ENCODE measurements at regions not wholly inside any gene's neighbourhood (a gene's known extent, or its start where the extent isn't known, plus 50 kb on each side); places are given as distances from the start of the nearest gene placed in this dataset.

- Histone ChIP-seq H3K27me3 (ENCODE audit: control insufficient read depth, insufficient read depth, low read length) (no peaks in the 10 kb centered on the region), H3K4me1 (ENCODE audit: control insufficient read depth, insufficient read depth, low read length) (no peaks in the 10 kb centered on the region), H3K4me3 (ENCODE audit: low read depth, low read length) (no peak overlapping the region), H3K27ac (ENCODE audit: low read depth, low read length) (no peak overlapping the region), H3K36me3 (ENCODE audit: control insufficient read depth, insufficient read depth, low read length) (no peaks in the 10 kb centered on the region), H3K9me3 (ENCODE audit: control insufficient read depth, insufficient read depth, low read length) (no peaks in the 10 kb centered on the region)
- DNase-seq (ENCODE audit: low read depth in 4 of 6, low spot score in 6 of 6), result no peak
- WGBS (ENCODE audit: insufficient coverage), result no CpG with 5 or more reads among the region's 7 CpGs
These were observed 157.0 kb upstream of the PLN start for GRCh38 chr6:118391086-118391485.

GRCh38 chr6:118394106-118394505 is 154.0 kb upstream of the PLN start:
- H3K9me3 ChIP-seq (ENCODE audit: control insufficient read depth, insufficient read depth, low read length), result peaks cover 1% of the 10 kb centered on the region
- no peak for DNase-seq (ENCODE audit: low read depth in 4 of 6, low spot score in 6 of 6)
- no CpG with 5 or more reads among the region's 2 CpGs for WGBS (ENCODE audit: insufficient coverage)

DNA sequence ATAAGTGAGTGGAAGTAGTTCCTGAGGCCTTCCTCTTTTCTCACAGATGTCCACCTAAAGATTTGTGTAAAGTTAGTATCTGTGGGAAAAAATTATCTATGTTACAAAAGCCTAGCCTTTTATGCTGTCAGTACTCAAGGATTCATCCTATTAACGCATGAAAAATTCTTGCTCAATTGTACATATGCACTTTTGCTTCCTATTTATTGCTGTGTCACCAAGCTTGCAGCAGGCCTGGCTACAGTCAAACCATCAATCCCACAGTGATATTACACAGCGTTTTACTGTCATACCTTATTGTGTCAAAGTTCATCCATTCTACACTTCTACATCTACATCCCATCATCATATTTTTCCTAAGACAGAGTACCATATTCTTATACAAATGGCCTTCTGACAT is 151.1 kb upstream of the PLN start:
- no peak for DNase-seq (ENCODE audit: low read depth in 4 of 6, low spot score in 6 of 6)
- Histone ChIP-seq H3K27me3 (ENCODE audit: control insufficient read depth, insufficient read depth, low read length) (no peaks in the 10 kb centered on the region), H3K4me3 (ENCODE audit: low read depth, low read length) (no peak overlapping the region), H3K4me1 (ENCODE audit: control insufficient read depth, insufficient read depth, low read length) (no peaks in the 10 kb centered on the region), H3K9me3 (ENCODE audit: control insufficient read depth, insufficient read depth, low read length) (peaks cover 1% of the 10 kb centered on the region), H3K27ac (ENCODE audit: low read depth, low read length) (no peak overlapping the region), H3K36me3 (ENCODE audit: control insufficient read depth, insufficient read depth, low read length) (no peaks in the 10 kb centered on the region)
- 100% methylated on average over 2 of the region's 2 CpGs for WGBS (ENCODE audit: insufficient coverage)

More at GRCh38 chr6:118394106-118394505, 154.0 kb upstream of the PLN start:
- Histone ChIP-seq H3K27me3 (ENCODE audit: control insufficient read depth, insufficient read depth, low read length) (no peaks in the 10 kb centered on the region), H3K4me1 (ENCODE audit: control insufficient read depth, insufficient read depth, low read length) (no peaks in the 10 kb centered on the region), H3K27ac (ENCODE audit: low read depth, low read length) (no peak overlapping the region), H3K36me3 (ENCODE audit: control insufficient read depth, insufficient read depth, low read length) (no peaks in the 10 kb centered on the region), H3K4me3 (ENCODE audit: low read depth, low read length) (no peak overlapping the region)

- Histone ChIP-seq H3K36me3 (ENCODE audit: control insufficient read depth, insufficient read depth, low read length) (no peaks in the 10 kb centered on the region), H3K4me1 (ENCODE audit: control insufficient read depth, insufficient read depth, low read length) (no peaks in the 10 kb centered on the region), H3K9me3 (ENCODE audit: control insufficient read depth, insufficient read depth, low read length) (peaks cover 1% of the 10 kb centered on the region), H3K27ac (ENCODE audit: low read depth, low read length) (no peak overlapping the region), H3K4me3 (ENCODE audit: low read depth, low read length) (no peak overlapping the region), H3K27me3 (ENCODE audit: control insufficient read depth, insufficient read depth, low read length) (no peaks in the 10 kb centered on the region)
- peak in 1 of 6 donors; percentile 40 for DNase-seq (ENCODE audit: low read depth in 4 of 6, low spot score in 6 of 6)
- no CpG with 5 or more reads among the region's 1 CpG for WGBS (ENCODE audit: insufficient coverage)
These were observed 150.2 kb upstream of the PLN start for GRCh38 chr6:118397671-118398465.

GRCh38 chr6:118400098-118400497 is 148.0 kb upstream of the PLN start:
- no CpG with 5 or more reads among the region's 1 CpG for WGBS (ENCODE audit: insufficient coverage)
- no peak for DNase-seq (ENCODE audit: low read depth in 4 of 6, low spot score in 6 of 6)
- no peak overlapping the region for H3K4me3 ChIP-seq (ENCODE audit: low read depth, low read length)
- no peaks in the 10 kb centered on the region for H3K4me1 ChIP-seq (ENCODE audit: control insufficient read depth, insufficient read depth, low read length)
- H3K27me3 ChIP-seq (ENCODE audit: control insufficient read depth, insufficient read depth, low read length), result no peaks in the 10 kb centered on the region
- H3K9me3 ChIP-seq (ENCODE audit: control insufficient read depth, insufficient read depth, low read length), result peaks cover 1% of the 10 kb centered on the region
- no peaks in the 10 kb centered on the region for H3K36me3 ChIP-seq (ENCODE audit: control insufficient read depth, insufficient read depth, low read length)
- H3K27ac ChIP-seq (ENCODE audit: low read depth, low read length), result no peak overlapping the region

DNA sequence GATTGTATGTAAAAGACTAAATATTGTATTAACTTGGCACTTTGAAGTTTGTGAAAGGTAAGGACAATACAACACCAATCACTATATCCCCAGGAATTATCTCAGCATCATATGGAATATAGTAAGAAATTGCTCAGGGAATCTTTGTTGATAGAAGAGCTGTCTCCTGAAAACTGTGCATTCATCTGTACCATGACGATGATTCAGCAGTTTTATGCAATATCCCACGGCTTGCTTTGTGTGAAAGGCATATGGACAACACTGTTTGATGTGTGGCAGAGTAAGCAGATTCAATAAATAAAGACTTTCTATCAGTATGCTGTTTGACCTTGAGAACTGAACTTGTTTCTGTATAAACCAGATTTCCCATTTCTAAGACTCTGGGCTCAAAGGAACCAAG is 147.5 kb upstream of the PLN start:
- no peak overlapping the region for H3K27ac ChIP-seq (ENCODE audit: low read depth, low read length)
- H3K4me3 ChIP-seq (ENCODE audit: low read depth, low read length), result no peak overlapping the region
- no peaks in the 10 kb centered on the region for H3K4me1 ChIP-seq (ENCODE audit: control insufficient read depth, insufficient read depth, low read length)
- WGBS (ENCODE audit: insufficient coverage), result no CpG with 5 or more reads among the region's 2 CpGs
- DNase-seq (ENCODE audit: low read depth in 4 of 6, low spot score in 6 of 6), result no peak
- H3K27me3 ChIP-seq (ENCODE audit: control insufficient read depth, insufficient read depth, low read length), result no peaks in the 10 kb centered on the region
- H3K36me3 ChIP-seq (ENCODE audit: control insufficient read depth, insufficient read depth, low read length), result no peaks in the 10 kb centered on the region
- H3K9me3 ChIP-seq (ENCODE audit: control insufficient read depth, insufficient read depth, low read length), result peaks cover 1% of the 10 kb centered on the region

DNA sequence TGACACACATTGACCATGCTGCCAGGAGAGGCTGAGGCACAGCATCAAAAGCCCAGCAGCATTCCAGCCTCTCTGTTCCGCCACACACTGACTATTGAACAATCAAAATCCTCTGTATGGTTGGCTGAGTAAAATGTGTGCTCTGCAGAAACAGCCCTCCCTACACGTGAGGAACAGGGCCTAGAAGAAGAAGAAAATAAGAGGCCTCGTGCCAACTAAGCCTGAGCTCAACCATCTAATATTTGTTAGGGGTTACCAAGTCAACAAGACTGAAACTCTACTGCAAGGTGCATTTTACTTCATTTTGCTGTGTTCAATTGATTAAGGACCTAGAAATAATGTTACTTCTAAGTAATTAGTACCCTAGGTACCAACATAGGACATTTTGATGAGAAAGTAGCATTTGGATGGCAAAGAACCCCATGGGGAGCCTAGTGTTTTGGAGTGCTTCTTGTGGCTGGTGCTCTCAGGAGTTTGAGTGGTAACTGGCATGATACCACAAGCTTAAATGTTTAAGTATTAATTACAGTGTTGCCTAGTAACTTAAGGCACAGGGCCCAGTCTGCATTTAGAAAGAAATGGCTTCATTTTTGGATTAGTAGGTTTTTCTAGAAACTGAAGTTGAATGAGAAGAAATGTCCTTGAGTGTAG is 146.6 kb upstream of the PLN start:
- DNase-seq (ENCODE audit: low read depth in 4 of 6, low spot score in 6 of 6), result peak in 1 of 6 donors; percentile 63
- no CpG with 5 or more reads among the region's 3 CpGs for WGBS (ENCODE audit: insufficient coverage)
- no peaks in the 10 kb centered on the region for H3K4me1 ChIP-seq (ENCODE audit: control insufficient read depth, insufficient read depth, low read length)
- no peak overlapping the region for H3K4me3 ChIP-seq (ENCODE audit: low read depth, low read length)
- no peaks in the 10 kb centered on the region for H3K36me3 ChIP-seq (ENCODE audit: control insufficient read depth, insufficient read depth, low read length)
- no peak overlapping the region for H3K27ac ChIP-seq (ENCODE audit: low read depth, low read length)
- H3K9me3 ChIP-seq (ENCODE audit: control insufficient read depth, insufficient read depth, low read length), result peaks cover 1% of the 10 kb centered on the region
- H3K27me3 ChIP-seq (ENCODE audit: control insufficient read depth, insufficient read depth, low read length), result no peaks in the 10 kb centered on the region

DNA sequence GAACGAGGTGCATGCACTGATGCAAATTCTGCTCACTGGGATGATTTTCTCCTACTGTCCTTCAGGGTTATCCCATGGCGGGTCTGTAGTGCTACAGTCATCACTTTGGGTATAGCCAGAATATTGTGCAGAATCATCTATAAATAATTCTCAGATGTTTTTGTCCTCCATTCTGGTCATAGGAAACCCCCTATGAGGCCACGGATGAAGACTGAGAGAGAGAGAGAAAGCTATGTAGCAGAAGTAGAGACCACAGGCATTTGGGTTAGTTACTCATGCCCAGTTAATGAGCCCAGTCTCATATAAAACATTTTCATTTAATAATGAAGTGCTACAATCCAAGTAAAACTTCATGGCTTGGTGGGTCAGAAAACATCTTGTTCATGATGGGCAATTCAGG is 145.1 kb upstream of the PLN start:
- no peak overlapping the region for H3K27ac ChIP-seq (ENCODE audit: low read depth, low read length)
- H3K9me3 ChIP-seq (ENCODE audit: control insufficient read depth, insufficient read depth, low read length), result no peaks in the 10 kb centered on the region
- DNase-seq (ENCODE audit: low read depth in 4 of 6, low spot score in 6 of 6), result no peak
- H3K4me3 ChIP-seq (ENCODE audit: low read depth, low read length), result no peak overlapping the region
- H3K27me3 ChIP-seq (ENCODE audit: control insufficient read depth, insufficient read depth, low read length), result no peaks in the 10 kb centered on the region
- 89% methylated on average over 1 of the region's 3 CpGs for WGBS (ENCODE audit: insufficient coverage)
- H3K36me3 ChIP-seq (ENCODE audit: control insufficient read depth, insufficient read depth, low read length), result no peaks in the 10 kb centered on the region
- no peaks in the 10 kb centered on the region for H3K4me1 ChIP-seq (ENCODE audit: control insufficient read depth, insufficient read depth, low read length)

GRCh38 chr6:118408863-118409262 is 139.2 kb upstream of the PLN start:
- 94% methylated on average over 2 of the region's 5 CpGs for WGBS (ENCODE audit: insufficient coverage)
- no peaks in the 10 kb centered on the region for H3K27me3 ChIP-seq (ENCODE audit: control insufficient read depth, insufficient read depth, low read length)
- peaks cover 1% of the 10 kb centered on the region for H3K9me3 ChIP-seq (ENCODE audit: control insufficient read depth, insufficient read depth, low read length)
- H3K36me3 ChIP-seq (ENCODE audit: control insufficient read depth, insufficient read depth, low read length), result no peaks in the 10 kb centered on the region
- DNase-seq (ENCODE audit: low read depth in 4 of 6, low spot score in 6 of 6), result no peak
- no peaks in the 10 kb centered on the region for H3K4me1 ChIP-seq (ENCODE audit: control insufficient read depth, insufficient read depth, low read length)
- no peak overlapping the region for H3K27ac ChIP-seq (ENCODE audit: low read depth, low read length)
- H3K4me3 ChIP-seq (ENCODE audit: low read depth, low read length), result no peak overlapping the region

DNA sequence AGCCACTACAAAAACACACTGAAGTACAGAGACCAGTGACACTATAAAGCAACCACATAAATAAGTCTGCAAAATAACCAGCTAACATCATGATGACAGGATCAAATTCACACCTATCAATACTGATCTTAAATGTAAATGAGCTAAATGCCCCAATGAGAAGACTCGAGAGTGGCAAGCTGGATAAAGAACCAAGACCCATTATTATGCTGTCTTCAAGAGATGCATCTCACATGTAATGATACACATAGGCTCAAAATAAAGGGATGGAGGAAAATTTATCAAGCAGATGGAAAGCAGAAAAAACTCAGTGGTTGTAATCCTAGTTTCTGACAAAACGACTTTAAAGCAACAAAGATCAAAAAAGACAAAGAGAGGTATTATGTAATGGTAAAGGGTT is 138.1 kb upstream of the PLN start:
- no CpG with 5 or more reads among the region's 2 CpGs for WGBS (ENCODE audit: insufficient coverage)
- H3K9me3 ChIP-seq (ENCODE audit: control insufficient read depth, insufficient read depth, low read length), result peaks cover 1% of the 10 kb centered on the region
- no peaks in the 10 kb centered on the region for H3K36me3 ChIP-seq (ENCODE audit: control insufficient read depth, insufficient read depth, low read length)
- H3K4me3 ChIP-seq (ENCODE audit: low read depth, low read length), result no peak overlapping the region
- no peaks in the 10 kb centered on the region for H3K27me3 ChIP-seq (ENCODE audit: control insufficient read depth, insufficient read depth, low read length)
- no peak overlapping the region for H3K27ac ChIP-seq (ENCODE audit: low read depth, low read length)
- DNase-seq (ENCODE audit: low read depth in 4 of 6, low spot score in 6 of 6), result no peak
- no peaks in the 10 kb centered on the region for H3K4me1 ChIP-seq (ENCODE audit: control insufficient read depth, insufficient read depth, low read length)

Data from spinal cord (tissue), 9 donors.